GM23338 (cell line): ENCODE measurements at regions not wholly inside any gene's neighbourhood (a gene's known extent, or its start where the extent isn't known, plus 50 kb on each side); places are given as distances from the start of the nearest gene placed in this dataset.

Experiments used
- ATAC-seq: fragments of 200-7000 bp; cut with Tn5 transposase; 3 replicates; pipeline ENCODE4 v1.9.1; 2020
- DNase-seq: peaks from one replicate; pipeline ENCODE4 v3.0.0-alpha.2; 2015; ENCODE audit warnings: low spot score
- H2AFZ ChIP-seq: fragments of 200-600 bp; sonication (generic); 2 replicates; pipeline ENCODE4 v1.8.0; 2016; ENCODE audit warnings: antibody characterized with exemption, mild to moderate bottlenecking, moderate library complexity
- H3F3A ChIP-seq: fragments of 200-600 bp; sonication (generic); replicated peaks from 2 replicates; pipeline ENCODE4 v1.8.0; 2017; ENCODE audit warnings: antibody characterized with exemption, mixed run types, low read depth
- H3K27ac ChIP-seq: fragments of 200-600 bp; sonication (generic); 2 replicates; pipeline ENCODE4 v1.6.1; 2016; ENCODE audit warnings: low read depth
- H3K27me3 ChIP-seq: fragments of 200-600 bp; sonication (generic); 2 replicates; pipeline ENCODE4 v1.8.0; 2016; ENCODE audit warnings: mild to moderate bottlenecking, mixed run types, moderate library complexity; ENCODE audit not compliant: insufficient read depth
- H3K36me3 ChIP-seq: fragments of 200-600 bp; sonication (generic); 2 replicates; pipeline ENCODE4 v1.8.0; 2016; ENCODE audit warnings: mild to moderate bottlenecking; ENCODE audit not compliant: insufficient read depth
- H3K4me1 ChIP-seq: fragments of 200-600 bp; sonication (generic); 2 replicates; pipeline ENCODE4 v1.8.0; 2016; ENCODE audit warnings: mild to moderate bottlenecking, moderate library complexity; ENCODE audit not compliant: insufficient read depth
- H3K4me2 ChIP-seq: fragments of 200-600 bp; sonication (generic); 2 replicates; pipeline ENCODE4 v1.7.1; 2017; ENCODE audit warnings: mixed run types
- H3K4me3 ChIP-seq: fragments of 200-600 bp; sonication (generic); 2 replicates; pipeline ENCODE4 v1.6.1; 2016; ENCODE audit warnings: mixed run types
- H3K79me2 ChIP-seq: fragments of 200-600 bp; sonication (generic); replicated peaks from 2 replicates; pipeline ENCODE4 v1.8.0; 2017; ENCODE audit warnings: mild to moderate bottlenecking; ENCODE audit not compliant: insufficient read depth
- H3K9me2 ChIP-seq: fragments of 200-600 bp; sonication (generic); 2 replicates; pipeline ENCODE4 v1.8.0; 2017; ENCODE audit not compliant: insufficient read depth
- H4K20me1 ChIP-seq: fragments of 200-600 bp; sonication (generic); replicated peaks from 2 replicates; pipeline ENCODE4 v1.8.0; 2017; ENCODE audit warnings: mild to moderate bottlenecking; ENCODE audit not compliant: insufficient read depth
- H3K27ac Mint-ChIP-seq: 2 replicates; pipeline ENCODE4 v1.8.0; 2020; ENCODE audit warnings: inconsistent platforms, mild to moderate bottlenecking, moderate library complexity, mixed read lengths
- H3K27me3 Mint-ChIP-seq: 3 replicates; pipeline ENCODE4 v1.8.0; 2022; ENCODE audit warnings: low read depth, mild to moderate bottlenecking, moderate library complexity, mixed read lengths, inconsistent platforms; ENCODE audit not compliant: insufficient read depth, poor library complexity
- H3K36me3 Mint-ChIP-seq: 3 replicates; pipeline ENCODE4 v1.8.0; 2021; ENCODE audit warnings: low read depth, mild to moderate bottlenecking, inconsistent platforms, moderate library complexity, mixed read lengths
- H3K4me1 Mint-ChIP-seq: 3 replicates; pipeline ENCODE4 v1.8.0; 2020; ENCODE audit warnings: mild to moderate bottlenecking, inconsistent platforms, mixed read lengths
- H3K4me3 Mint-ChIP-seq: 3 replicates; pipeline ENCODE4 v1.8.0; 2021; ENCODE audit warnings: moderate library complexity, mild to moderate bottlenecking, inconsistent platforms, mixed read lengths
- H3K9me3 Mint-ChIP-seq: 3 replicates; pipeline ENCODE4 v1.8.0; 2020; ENCODE audit warnings: moderate library complexity, mild to moderate bottlenecking, inconsistent platforms, mixed read lengths
- CREB1 ChIP-seq: fragments of 250-450 bp; sonication (Bioruptor Pico); IDR thresholded peaks from 2 replicates; pipeline ENCODE4 v1.5.0; 2020; ENCODE audit warnings: low read depth, mild to moderate bottlenecking, moderate library complexity
- EZH2 ChIP-seq: fragments of 200-600 bp; sonication (generic); IDR thresholded peaks from one replicate; pipeline ENCODE4 v1.8.0; 2017; ENCODE audit warnings: antibody characterized with exemption, mild to moderate bottlenecking, low read depth; ENCODE audit not compliant: unreplicated experiment
- EZH2phosphoT487 ChIP-seq: fragments of 200-600 bp; sonication (generic); IDR thresholded peaks from one replicate; pipeline ENCODE4 v1.8.1; 2018; ENCODE audit warnings: antibody characterized with exemption; ENCODE audit not compliant: unreplicated experiment
- JUNB ChIP-seq: IDR thresholded peaks from one replicate; pipeline ENCODE4 v1.6.1; 2016; ENCODE audit warnings: antibody characterized with exemption; ENCODE audit not compliant: unreplicated experiment
- NANOG ChIP-seq: IDR thresholded peaks from 2 replicates; pipeline ENCODE4 v1.6.1; 2016; ENCODE audit warnings: antibody characterized with exemption, borderline replicate concordance
- POLR2AphosphoS5 ChIP-seq: IDR thresholded peaks from 2 replicates; pipeline ENCODE4 v1.6.1; 2016; ENCODE audit warnings: antibody characterized with exemption, low read depth
- STAT1 ChIP-seq: IDR thresholded peaks from one replicate; pipeline ENCODE4 v1.6.1; 2016; ENCODE audit warnings: antibody characterized with exemption; ENCODE audit not compliant: unreplicated experiment
- ZNF114 ChIP-seq: fragments of 250-450 bp; sonication (Bioruptor Pico); IDR thresholded peaks from 2 replicates; pipeline ENCODE4 v1.5.0; 2020; ENCODE audit warnings: mild to moderate bottlenecking, moderate library complexity
- ZNF331 ChIP-seq: fragments of 250-450 bp; sonication (Bioruptor Pico); IDR thresholded peaks from 2 replicates; pipeline ENCODE4 v1.5.0; 2020; ENCODE audit warnings: low read depth, mild to moderate bottlenecking, moderate library complexity
- TF ChIP-seq, protein P1 (sequence below): IDR thresholded peaks from 2 replicates; pipeline ENCODE4 v1.6.1; 2016; ENCODE audit warnings: antibody characterized with exemption
- TF ChIP-seq, protein P2 (sequence below): IDR thresholded peaks from one replicate; pipeline ENCODE4 v1.6.1; 2018; ENCODE audit warnings: antibody characterized with exemption; ENCODE audit not compliant: unreplicated experiment
- TF ChIP-seq, protein P3 (sequence below): fragments of 250-450 bp; sonication (Bioruptor Pico); IDR thresholded peaks from 2 replicates; pipeline ENCODE4 v1.5.0; 2020; ENCODE audit warnings: mild to moderate bottlenecking, moderate library complexity
- TF ChIP-seq, protein P4 (sequence below), 2 experiments: fragments of 200-600 bp in 1 of 2; sonication (generic) in 1 of 2; conservative IDR thresholded peaks; 2 replicates each; pipeline versions ENCODE4 v1.5.1 to v1.6.1; 2016 to 2017; ENCODE audit warnings: antibody characterized with exemption in 2 of 2, low read depth in 2 of 2, mild to moderate bottlenecking in 2 of 2, moderate library complexity in 1 of 2

DNA sequence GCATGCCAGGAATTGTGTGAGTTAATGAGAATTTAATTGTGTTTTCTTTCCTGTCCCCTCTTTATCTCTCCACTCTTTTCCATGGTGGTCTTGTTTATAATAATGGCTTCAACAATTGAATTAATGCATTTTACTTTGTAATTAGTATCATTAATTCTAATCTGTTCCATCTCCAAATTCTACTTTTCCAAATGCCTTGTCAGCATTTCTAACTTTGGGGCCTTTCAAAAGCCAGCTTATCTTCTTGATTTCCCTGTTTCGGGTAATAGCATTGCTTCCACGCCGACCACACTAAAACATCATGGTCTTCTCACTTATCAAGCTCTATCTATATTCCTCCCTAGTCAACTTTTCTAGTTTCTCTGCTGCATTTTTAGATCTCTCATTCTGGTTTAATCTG, 54.2 kb upstream of the RMST start:
- H3K79me2 ChIP-seq, result no peaks in the 10 kb centered on the region
- no peak for DNase-seq
- H3K4me2 ChIP-seq, result no peak overlapping the region
- H3K27ac Mint-ChIP-seq, result no peak overlapping the region
- peaks cover 14% of the 10 kb centered on the region for H3K9me2 ChIP-seq
- no peaks in the 10 kb centered on the region for H4K20me1 ChIP-seq
- peaks cover 3% of the 10 kb centered on the region; the same call in 2 of the 3 replicates for H3K4me1 Mint-ChIP-seq
- H3K36me3 Mint-ChIP-seq, result no peaks in the 10 kb centered on the region
- H3K4me3 Mint-ChIP-seq, result no peak overlapping the region
- H3K4me1 ChIP-seq, result no peaks in the 10 kb centered on the region
- no peak overlapping the region for H3K27ac ChIP-seq
- no peaks in the 10 kb centered on the region for H3K36me3 ChIP-seq
- no peak overlapping the region for H3K4me3 ChIP-seq
- H3K9me3 Mint-ChIP-seq, result no peaks in the 10 kb centered on the region
- H3K27me3 Mint-ChIP-seq, result no peaks in the 10 kb centered on the region
- ATAC-seq, result no peak
- no peaks in the 10 kb centered on the region for H3F3A ChIP-seq
- no peak overlapping the region for H2AFZ ChIP-seq
- no peaks in the 10 kb centered on the region for H3K27me3 ChIP-seq
- TF ChIP-seq NANOG (no peak), STAT1 (no peak), POLR2AphosphoS5 (no peak), EZH2phosphoT487 (no peak), CREB1 (CRISPR knock-in tag) (no peak), ZNF331 (CRISPR knock-in tag) (no peak), EZH2 (no peak), JUNB (no peak), ZNF114 (CRISPR knock-in tag) (no peak)
- TF ChIP-seq, protein P1, sequence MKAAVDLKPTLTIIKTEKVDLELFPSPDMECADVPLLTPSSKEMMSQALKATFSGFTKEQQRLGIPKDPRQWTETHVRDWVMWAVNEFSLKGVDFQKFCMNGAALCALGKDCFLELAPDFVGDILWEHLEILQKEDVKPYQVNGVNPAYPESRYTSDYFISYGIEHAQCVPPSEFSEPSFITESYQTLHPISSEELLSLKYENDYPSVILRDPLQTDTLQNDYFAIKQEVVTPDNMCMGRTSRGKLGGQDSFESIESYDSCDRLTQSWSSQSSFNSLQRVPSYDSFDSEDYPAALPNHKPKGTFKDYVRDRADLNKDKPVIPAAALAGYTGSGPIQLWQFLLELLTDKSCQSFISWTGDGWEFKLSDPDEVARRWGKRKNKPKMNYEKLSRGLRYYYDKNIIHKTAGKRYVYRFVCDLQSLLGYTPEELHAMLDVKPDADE, result no peak
- TF ChIP-seq, protein P2, sequence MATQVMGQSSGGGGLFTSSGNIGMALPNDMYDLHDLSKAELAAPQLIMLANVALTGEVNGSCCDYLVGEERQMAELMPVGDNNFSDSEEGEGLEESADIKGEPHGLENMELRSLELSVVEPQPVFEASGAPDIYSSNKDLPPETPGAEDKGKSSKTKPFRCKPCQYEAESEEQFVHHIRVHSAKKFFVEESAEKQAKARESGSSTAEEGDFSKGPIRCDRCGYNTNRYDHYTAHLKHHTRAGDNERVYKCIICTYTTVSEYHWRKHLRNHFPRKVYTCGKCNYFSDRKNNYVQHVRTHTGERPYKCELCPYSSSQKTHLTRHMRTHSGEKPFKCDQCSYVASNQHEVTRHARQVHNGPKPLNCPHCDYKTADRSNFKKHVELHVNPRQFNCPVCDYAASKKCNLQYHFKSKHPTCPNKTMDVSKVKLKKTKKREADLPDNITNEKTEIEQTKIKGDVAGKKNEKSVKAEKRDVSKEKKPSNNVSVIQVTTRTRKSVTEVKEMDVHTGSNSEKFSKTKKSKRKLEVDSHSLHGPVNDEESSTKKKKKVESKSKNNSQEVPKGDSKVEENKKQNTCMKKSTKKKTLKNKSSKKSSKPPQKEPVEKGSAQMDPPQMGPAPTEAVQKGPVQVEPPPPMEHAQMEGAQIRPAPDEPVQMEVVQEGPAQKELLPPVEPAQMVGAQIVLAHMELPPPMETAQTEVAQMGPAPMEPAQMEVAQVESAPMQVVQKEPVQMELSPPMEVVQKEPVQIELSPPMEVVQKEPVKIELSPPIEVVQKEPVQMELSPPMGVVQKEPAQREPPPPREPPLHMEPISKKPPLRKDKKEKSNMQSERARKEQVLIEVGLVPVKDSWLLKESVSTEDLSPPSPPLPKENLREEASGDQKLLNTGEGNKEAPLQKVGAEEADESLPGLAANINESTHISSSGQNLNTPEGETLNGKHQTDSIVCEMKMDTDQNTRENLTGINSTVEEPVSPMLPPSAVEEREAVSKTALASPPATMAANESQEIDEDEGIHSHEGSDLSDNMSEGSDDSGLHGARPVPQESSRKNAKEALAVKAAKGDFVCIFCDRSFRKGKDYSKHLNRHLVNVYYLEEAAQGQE, result no peak
- TF ChIP-seq, protein P3, sequence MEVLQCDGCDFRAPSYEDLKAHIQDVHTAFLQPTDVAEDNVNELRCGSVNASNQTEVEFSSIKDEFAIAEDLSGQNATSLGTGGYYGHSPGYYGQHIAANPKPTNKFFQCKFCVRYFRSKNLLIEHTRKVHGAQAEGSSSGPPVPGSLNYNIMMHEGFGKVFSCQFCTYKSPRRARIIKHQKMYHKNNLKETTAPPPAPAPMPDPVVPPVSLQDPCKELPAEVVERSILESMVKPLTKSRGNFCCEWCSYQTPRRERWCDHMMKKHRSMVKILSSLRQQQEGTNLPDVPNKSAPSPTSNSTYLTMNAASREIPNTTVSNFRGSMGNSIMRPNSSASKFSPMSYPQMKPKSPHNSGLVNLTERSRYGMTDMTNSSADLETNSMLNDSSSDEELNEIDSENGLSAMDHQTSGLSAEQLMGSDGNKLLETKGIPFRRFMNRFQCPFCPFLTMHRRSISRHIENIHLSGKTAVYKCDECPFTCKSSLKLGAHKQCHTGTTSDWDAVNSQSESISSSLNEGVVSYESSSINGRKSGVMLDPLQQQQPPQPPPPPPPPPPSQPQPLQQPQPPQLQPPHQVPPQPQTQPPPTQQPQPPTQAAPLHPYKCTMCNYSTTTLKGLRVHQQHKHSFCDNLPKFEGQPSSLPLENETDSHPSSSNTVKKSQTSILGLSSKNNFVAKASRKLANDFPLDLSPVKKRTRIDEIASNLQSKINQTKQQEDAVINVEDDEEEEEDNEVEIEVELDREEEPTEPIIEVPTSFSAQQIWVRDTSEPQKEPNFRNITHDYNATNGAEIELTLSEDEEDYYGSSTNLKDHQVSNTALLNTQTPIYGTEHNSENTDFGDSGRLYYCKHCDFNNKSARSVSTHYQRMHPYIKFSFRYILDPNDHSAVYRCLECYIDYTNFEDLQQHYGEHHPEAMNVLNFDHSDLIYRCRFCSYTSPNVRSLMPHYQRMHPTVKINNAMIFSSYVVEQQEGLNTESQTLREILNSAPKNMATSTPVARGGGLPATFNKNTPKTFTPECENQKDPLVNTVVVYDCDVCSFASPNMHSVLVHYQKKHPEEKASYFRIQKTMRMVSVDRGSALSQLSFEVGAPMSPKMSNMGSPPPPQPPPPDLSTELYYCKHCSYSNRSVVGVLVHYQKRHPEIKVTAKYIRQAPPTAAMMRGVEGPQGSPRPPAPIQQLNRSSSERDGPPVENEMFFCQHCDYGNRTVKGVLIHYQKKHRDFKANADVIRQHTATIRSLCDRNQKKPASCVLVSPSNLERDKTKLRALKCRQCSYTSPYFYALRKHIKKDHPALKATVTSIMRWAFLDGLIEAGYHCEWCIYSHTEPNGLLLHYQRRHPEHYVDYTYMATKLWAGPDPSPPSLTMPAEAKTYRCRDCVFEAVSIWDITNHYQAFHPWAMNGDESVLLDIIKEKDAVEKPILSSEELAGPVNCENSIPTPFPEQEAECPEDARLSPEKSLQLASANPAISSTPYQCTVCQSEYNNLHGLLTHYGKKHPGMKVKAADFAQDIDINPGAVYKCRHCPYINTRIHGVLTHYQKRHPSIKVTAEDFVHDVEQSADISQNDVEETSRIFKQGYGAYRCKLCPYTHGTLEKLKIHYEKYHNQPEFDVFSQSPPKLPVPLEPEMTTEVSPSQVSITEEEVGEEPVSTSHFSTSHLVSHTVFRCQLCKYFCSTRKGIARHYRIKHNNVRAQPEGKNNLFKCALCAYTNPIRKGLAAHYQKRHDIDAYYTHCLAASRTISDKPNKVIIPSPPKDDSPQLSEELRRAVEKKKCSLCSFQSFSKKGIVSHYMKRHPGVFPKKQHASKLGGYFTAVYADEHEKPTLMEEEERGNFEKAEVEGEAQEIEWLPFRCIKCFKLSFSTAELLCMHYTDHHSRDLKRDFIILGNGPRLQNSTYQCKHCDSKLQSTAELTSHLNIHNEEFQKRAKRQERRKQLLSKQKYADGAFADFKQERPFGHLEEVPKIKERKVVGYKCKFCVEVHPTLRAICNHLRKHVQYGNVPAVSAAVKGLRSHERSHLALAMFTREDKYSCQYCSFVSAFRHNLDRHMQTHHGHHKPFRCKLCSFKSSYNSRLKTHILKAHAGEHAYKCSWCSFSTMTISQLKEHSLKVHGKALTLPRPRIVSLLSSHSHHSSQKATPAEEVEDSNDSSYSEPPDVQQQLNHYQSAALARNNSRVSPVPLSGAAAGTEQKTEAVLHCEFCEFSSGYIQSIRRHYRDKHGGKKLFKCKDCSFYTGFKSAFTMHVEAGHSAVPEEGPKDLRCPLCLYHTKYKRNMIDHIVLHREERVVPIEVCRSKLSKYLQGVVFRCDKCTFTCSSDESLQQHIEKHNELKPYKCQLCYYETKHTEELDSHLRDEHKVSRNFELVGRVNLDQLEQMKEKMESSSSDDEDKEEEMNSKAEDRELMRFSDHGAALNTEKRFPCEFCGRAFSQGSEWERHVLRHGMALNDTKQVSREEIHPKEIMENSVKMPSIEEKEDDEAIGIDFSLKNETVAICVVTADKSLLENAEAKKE (CRISPR knock-in tag), result no peak
- TF ChIP-seq, protein P4, sequence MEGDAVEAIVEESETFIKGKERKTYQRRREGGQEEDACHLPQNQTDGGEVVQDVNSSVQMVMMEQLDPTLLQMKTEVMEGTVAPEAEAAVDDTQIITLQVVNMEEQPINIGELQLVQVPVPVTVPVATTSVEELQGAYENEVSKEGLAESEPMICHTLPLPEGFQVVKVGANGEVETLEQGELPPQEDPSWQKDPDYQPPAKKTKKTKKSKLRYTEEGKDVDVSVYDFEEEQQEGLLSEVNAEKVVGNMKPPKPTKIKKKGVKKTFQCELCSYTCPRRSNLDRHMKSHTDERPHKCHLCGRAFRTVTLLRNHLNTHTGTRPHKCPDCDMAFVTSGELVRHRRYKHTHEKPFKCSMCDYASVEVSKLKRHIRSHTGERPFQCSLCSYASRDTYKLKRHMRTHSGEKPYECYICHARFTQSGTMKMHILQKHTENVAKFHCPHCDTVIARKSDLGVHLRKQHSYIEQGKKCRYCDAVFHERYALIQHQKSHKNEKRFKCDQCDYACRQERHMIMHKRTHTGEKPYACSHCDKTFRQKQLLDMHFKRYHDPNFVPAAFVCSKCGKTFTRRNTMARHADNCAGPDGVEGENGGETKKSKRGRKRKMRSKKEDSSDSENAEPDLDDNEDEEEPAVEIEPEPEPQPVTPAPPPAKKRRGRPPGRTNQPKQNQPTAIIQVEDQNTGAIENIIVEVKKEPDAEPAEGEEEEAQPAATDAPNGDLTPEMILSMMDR (conservative IDR thresholded peaks at IDR 0.05; ENCODE audit: low read depth in 2 of 2), result no peak
